ENCODE measurements at regions not wholly inside any gene's neighbourhood (a gene's known extent, or its start where the extent isn't known, plus 50 kb on each side); places are given as distances from the start of the nearest gene placed in this dataset.

GRCh38 chr11:112503410-112503809 is 242.8 kb upstream of the PLET1 start:
- no peak for TF ChIP-seq CTCF (IDR thresholded peaks at IDR 0.05)
- TF ChIP-seq REST (IDR thresholded peaks at IDR 0.05; ENCODE audit: insufficient read depth in 1 of 2, low read depth in 2 of 2, low read length in 1 of 2), result no peak
- TF ChIP-seq TCF7L2 (IDR thresholded peaks at IDR 0.05; ENCODE audit: low read depth, low read length), result no peak
